Stimulated activated naive B cell treated with anti-CD40 and anti-IgM and Interleukin-4, amounts not matched to agents 10 μg/mL and 1 μg/mL and 100 μg/mL, for 72 hours (primary cell): ENCODE measurements at regions not wholly inside any gene's neighbourhood (a gene's known extent, or its start where the extent isn't known, plus 50 kb on each side); places are given as distances from the start of the nearest gene placed in this dataset.

Source experiments
- ATAC-seq, 2 donors: fragments of 150-1000 bp; cut with Tn5 transposase; replicated peaks; 2 replicates each; pipeline ENCODE4 v1.10.0; 2021; ENCODE audit warnings: moderate library complexity in 1 of 2
- DNase-seq: peaks from one replicate; pipeline ENCODE4 v3.0.0; 2021
- H3K27ac Mint-ChIP-seq: one replicate; pipeline ENCODE4 v1.8.0; 2022; ENCODE audit warnings: mild to moderate bottlenecking, mixed read lengths
- H3K27me3 Mint-ChIP-seq, 2 donors: one replicate each; pipeline ENCODE4 v1.8.0; 2022; ENCODE audit warnings: mixed read lengths in 2 of 2
- H3K36me3 Mint-ChIP-seq, 2 donors: one replicate each; pipeline ENCODE4 v1.8.0; 2022; ENCODE audit warnings: mixed read lengths in 2 of 2, mild to moderate bottlenecking in 1 of 2
- H3K4me1 Mint-ChIP-seq, 2 donors: one replicate each; pipeline ENCODE4 v1.8.0; 2022; ENCODE audit warnings: mixed read lengths in 2 of 2, mild to moderate bottlenecking in 1 of 2
- H3K4me3 Mint-ChIP-seq, 2 donors: one replicate each; pipeline ENCODE4 v1.8.0; 2022; ENCODE audit warnings: mild to moderate bottlenecking in 2 of 2, mixed read lengths in 2 of 2, moderate library complexity in 1 of 2
- H3K9me3 Mint-ChIP-seq, 2 donors: one replicate each; pipeline ENCODE4 v1.8.0; 2022; ENCODE audit warnings: mixed read lengths in 2 of 2, mild to moderate bottlenecking in 1 of 2

- Mint-ChIP-seq H3K27me3 (peaks cover 0 to 4% of the 10 kb centered on the region in 2 donors), H3K4me3 (no peak overlapping the region), H3K36me3 (no peaks in the 10 kb centered on the region), H3K4me1 (peaks cover 0 to 5% of the 10 kb centered on the region in 2 donors), H3K27ac (no peak overlapping the region), H3K9me3 (no peaks in the 10 kb centered on the region)
- DNase-seq: no peak
- no peak for ATAC-seq
Observed at GRCh38 chrX:104309169-104309568, 54.4 kb upstream of the ESX1 start.

GRCh38 chrX:104307341-104307740, 52.6 kb upstream of the ESX1 start:
- ATAC-seq (no peak), DNase-seq (no peak)
- H3K4me1 Mint-ChIP-seq: peaks cover 0 to 5% of the 10 kb centered on the region in 2 donors
- no peaks in the 10 kb centered on the region for H3K9me3 Mint-ChIP-seq
- peaks cover 0 to 4% of the 10 kb centered on the region in 2 donors for H3K27me3 Mint-ChIP-seq
- H3K36me3 Mint-ChIP-seq: no peaks in the 10 kb centered on the region
- H3K4me3 Mint-ChIP-seq: no peak overlapping the region
- H3K27ac Mint-ChIP-seq: no peak overlapping the region

- Mint-ChIP-seq H3K36me3 (no peaks in the 10 kb centered on the region), H3K9me3 (no peaks in the 10 kb centered on the region), H3K27ac (no peak overlapping the region), H3K27me3 (peaks cover 0 to 4% of the 10 kb centered on the region in 2 donors), H3K4me3 (no peak overlapping the region), H3K4me1 (peaks cover 0 to 2% of the 10 kb centered on the region in 2 donors)
- DNase-seq: no peak
- no peak for ATAC-seq
Observed at GRCh38 chrX:104306180-104306579, 51.4 kb upstream of the ESX1 start.
